ENCODE measurements at regions not wholly inside any gene's neighbourhood (a gene's known extent, or its start where the extent isn't known, plus 50 kb on each side); places are given as distances from the start of the nearest gene placed in this dataset.
"Not testable (repeated sequence)": the region's sequence is repeated elsewhere in the genome, so short reads cannot be mapped to it uniquely, and the experiment has no call there.

DNA sequence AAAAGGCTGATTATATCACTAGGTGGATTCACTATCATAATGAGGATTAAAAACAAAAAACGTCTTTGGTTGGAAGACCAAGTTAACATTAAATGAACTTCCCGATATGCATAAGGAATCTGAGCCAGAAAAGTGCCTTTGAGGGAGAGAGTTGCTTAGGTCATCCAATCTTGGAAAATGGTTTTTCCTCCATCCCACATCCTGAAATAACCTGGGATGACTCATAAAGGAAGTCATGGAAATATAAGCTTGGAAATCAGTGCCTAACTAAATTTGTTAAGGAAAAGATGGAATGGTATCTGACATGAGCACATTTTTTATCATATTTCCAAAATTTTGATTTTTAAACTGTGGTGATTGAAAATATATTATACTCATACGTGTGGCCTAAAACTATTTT lies 66.0 kb downstream of the KBTBD8 start:
- DNase-seq, result no peak

DNA sequence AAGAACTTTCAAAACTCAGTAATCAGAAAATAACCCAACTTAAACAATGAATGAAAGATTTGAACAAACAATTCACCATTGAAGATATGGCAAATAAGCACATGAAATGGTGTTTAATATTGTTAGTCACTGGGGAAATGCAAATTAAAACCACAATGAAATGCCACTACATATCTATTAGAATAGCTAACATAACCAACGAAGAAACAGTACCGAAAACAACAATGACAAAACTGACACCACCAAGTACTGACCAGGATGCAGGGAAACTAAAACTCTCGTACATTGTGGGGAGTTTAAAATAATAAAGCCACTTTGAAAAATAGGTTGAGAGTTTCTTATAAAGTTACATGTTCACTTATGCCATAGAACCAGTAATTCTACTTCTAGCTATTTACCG lies 69.1 kb downstream of the KBTBD8 start:
- no peak for DNase-seq

DNA sequence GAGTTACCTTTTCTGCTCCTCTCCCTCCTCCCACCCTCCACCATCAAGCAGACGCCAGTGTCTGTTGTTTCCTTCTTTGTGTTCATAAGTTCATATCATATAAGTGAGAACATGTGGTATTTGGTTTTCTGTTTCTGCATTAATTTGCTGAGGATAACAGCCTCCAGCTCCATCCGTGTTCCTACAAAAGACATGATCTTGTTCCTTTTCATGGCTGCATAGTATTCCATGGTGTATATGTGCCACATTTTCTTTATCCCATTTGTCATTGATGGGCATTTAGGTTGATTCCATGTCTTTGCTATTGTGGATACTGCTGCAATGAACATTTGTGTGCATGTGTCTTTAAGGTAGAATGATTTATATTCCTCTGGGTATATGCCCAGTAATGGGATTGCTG lies 74.5 kb downstream of the KBTBD8 start:
- not testable (repeated sequence) for DNase-seq

DNA sequence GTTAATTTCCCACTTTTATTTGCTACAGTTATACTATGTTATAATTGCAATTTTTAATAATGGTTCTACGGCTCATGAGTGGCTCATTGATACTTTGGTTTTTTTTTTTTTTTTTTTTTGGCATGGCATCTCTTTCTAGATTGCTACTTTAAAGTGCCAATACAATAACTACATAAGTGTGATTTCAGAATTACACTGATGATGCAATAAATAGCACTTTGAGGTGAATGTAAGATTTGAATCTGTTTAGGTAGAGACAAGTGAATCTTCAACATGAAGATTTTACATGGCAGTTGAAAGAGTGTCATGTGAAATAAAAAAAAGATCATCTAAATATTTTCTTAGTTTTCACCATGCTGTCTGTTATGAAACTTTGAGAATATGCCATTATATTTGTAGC lies 75.7 kb downstream of the KBTBD8 start:
- no peak for DNase-seq

DNA sequence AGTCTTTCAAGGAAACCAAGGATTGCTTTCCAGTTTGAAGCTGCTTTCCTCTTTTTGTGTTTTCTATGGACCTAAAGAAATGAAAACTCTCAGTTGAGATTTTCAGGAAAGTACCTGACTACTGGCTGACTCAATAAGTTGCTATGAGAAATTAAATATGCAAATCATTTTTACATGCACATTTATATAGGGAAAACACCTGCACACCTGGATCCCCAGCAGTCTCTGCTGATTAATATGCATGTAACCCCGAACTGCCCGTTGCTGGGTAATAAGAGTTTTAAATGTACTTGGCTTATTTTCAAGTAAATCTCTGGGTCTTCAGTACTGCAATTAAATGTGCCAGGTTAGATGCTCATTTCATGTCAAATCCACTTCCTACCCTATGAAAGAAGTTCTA lies 77.2 kb downstream of the KBTBD8 start:
- DNase-seq, result no peak

DNA sequence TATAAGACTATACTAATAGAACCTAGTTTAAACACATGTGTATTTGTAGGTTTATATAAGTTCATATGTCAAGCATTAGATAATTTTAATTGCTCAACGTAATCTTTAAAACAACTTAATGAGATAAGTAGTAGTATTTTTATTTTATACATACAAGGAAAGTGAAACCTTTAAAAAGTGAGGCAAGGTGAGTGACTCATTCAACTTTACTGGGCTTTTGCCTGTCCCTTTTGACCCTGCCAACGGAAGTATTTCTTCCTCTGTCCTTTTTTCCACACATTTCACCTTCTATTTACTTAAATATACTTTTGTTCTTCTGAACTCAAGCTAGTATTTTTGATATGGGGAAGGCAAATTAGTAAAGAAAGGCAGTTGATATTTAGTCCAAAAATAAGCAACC lies 78.5 kb downstream of the KBTBD8 start:
- no peak for DNase-seq

DNA sequence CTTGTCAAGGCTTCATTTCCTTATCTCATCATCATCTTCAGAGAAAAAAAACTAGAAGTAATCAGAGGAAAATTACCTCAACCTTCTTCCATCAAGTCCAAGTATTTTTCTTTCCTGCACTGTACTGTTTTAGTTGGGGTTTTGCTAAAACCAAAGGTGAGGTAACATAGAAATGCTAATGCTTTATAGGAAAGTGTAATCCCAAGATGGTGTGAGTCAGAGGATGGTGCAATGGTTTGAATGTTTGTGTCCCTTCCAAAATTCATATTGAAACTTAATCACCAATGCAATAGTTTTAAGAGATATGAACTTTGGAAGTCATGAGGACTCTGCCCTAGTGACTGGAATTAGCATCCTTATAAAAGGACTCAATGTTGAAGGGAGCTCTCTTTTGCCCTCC lies 79.5 kb downstream of the KBTBD8 start:
- no peak for DNase-seq

DNA sequence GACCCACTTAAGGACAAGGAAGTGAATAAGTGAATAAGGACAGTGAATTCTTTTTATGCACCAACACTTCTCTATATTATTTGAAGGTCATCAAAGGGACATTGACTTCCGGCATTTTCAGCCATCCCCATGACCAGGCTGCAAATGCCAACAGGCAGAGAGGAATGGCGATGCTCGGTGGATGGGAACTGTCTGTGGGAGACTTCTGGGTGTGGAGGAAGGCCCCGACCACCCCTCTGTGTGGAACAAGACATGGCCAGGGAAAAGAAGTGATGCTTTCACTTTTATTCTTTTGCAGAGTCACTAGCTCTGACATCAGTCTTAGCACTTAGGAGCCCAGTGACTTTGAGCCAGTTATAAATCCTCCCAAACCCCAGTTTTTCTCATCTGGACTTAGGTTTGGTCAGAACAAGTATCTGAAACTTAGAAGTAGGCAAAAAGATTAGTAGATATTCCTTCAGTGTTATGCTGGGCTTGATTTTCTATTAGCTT lies 84.5 kb downstream of the KBTBD8 start:
- DNase-seq, result no peak

DNA sequence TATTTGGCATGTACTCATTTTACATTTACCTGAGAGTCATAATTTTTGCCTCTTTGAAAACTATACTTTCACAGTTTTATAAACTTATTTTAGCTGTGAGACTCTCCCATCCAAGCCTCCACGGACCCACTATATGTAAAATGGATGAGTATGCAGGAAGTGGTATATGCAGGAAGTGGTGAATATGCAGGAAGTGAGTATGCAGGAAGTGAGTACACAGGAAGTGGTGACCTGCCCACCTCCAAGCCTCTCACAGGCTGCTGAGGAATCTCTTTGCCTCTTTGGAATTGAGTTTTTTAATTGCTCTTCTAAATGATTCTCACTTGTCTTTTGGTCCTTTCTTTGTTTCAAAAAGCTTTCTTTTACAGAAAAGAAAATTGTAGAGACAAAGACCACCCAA lies 85.2 kb downstream of the KBTBD8 start:
- DNase-seq, result no peak

DNA sequence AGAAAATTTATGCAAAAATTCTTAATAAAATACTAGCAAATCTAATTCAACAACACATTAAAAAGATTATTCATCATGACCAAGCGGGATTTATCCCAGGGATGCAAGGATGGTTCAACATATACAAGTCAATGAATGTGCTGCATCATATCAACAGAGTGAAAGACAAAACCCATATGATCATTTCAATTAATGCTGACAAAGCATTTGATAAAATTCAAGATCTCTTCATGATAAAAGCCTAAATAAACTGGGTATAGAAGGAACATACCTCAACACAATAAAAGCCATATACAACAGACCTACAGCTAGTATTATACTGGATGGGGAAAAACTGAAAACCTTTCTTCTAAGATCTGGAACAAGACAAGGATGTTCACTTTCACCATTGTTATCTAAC lies 89.7 kb downstream of the KBTBD8 start:
- no peak for DNase-seq

DNA sequence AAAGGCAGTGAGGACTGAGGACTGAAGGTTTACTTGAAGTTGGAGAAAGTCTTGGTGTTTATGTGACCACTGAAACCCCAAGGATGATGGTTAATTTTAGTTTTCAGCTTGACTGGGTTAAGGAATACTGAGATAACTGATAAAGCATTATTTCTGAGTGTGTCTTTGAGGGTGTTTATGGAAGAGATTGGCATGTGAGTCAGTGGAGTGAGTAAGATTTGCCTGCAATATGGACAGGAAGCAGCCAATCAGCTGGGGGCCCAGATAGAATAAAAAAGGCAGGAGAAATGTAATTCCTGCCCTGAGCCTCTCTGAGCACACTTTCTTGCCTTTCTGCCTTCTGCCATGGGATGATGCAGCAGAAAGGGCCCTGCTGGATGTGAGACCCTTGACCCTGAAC lies 92.4 kb downstream of the KBTBD8 start:
- DNase-seq, result no peak

DNA sequence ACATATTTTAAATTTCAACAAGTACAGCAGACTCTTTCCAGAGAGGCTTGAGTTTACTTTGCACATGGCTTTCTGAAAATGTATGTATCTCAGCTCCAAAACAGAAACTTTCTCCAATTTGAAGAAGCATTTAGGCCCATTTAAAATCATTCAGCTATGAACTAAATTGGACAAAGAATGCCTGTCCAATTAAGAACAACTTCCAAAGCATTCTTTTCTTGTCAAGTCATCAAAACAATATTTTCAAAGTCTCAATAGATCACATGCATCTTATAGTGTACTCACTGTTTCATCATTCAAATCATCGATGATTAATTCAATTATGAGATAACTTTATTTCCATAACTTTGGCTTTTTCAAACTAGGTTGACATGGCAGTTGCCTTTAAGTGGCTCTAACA lies 95.2 kb downstream of the KBTBD8 start:
- no peak for DNase-seq

DNA sequence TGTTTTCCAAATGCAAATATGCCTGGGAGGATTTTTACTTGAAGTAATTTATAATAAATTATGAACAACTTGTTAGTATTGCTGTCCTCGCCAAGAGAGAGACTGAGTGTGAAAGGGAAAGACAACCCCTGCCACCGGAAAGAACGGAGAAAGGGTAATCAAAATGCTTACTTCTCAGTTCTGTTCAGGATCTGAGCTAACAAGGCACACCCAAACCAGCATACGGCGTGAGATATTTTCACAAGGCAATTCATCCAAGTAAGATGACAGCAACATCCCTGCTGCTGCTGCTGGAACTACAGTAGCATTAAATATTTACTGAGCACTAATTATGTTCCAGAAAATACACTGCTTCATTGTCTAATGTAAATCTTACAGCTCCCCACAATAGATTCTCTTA lies 96.1 kb downstream of the KBTBD8 start:
- no peak for DNase-seq

DNA sequence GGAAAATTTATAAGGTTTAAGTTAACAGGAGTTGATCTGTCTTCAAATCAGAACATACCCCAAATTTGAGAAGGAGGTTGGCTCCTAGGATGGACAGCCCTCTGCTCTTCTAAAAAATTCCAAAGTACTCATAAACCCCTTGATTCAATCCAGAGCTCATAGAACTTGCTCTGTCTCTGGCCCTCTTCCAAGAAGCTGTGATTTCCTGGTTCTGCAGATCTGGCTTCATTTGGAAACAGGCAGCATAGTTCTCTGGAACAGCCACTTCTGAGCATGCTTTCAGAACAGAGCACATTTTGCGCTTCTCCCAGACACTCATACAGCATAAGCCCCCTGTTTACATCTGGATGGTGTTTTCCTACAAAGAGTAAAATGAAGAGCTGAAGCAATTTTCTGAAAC lies 96.7 kb downstream of the KBTBD8 start:
- DNase-seq, result no peak

DNA sequence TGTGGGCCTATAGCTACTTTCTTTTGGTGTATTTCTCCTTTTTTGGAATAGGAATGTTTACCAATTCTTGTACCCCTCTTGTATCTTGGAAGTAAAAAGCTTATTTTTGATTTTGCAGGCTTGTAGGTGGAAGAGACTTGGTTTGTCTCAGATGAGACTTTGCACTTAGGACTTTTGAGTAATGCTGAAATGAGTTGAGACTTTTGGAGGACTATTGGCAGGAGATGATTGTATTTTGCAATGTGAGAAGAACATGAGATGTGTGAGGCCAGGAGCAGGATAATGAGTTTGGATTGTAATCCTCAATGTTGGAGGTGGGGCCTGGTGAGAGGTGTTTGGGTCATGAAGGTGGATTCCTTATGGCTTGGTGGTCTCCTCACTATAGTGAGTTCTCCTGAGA lies 106.3 kb downstream of the KBTBD8 start:
- no peak for DNase-seq

DNA sequence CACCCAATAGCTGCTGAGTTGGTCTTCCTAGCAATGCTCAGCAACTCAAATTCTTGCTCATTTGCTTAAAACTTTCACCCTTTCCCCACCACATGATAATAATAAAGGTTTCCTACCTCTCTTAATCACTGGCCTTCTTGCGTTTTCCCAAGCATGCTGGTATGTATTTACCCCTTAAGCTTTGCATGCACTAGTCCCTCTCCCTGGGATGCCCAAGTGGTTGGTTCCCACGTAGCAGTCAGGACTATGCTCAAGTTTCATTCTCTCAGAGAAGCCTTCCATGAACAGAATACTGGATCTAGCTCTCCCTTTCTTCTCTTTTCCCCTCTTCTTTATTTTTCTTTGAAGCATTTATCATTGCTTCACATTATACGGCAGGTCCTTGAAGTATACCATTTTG lies 108.8 kb downstream of the KBTBD8 start:
- no peak for DNase-seq

DNA sequence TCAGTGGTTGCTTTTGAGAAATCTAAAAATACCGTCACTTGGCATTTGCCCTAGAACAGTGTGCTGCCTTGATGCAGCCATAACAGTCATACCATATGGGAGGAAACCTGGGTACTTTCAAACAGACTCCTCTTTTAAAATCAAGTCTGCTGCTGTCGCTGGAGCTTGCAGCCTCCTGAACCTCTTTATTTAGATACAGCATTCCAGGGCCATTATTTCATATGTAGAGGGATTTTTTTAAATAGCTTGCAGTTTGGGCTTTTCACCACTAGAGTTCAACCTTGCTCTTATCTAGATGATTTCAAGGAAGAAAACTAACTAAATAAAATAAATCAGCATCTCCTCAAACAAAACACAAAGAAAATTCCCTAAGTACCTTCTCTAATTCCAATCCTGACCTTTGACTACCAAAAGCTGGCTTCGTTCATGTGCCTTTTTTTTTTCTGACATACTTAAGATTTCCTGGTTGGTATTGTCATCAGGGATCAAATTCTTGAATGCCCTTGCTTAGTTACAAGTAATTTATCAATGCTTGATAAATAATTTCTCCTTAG lies 111.6 kb downstream of the KBTBD8 start:
- DNase-seq, result no peak

DNA sequence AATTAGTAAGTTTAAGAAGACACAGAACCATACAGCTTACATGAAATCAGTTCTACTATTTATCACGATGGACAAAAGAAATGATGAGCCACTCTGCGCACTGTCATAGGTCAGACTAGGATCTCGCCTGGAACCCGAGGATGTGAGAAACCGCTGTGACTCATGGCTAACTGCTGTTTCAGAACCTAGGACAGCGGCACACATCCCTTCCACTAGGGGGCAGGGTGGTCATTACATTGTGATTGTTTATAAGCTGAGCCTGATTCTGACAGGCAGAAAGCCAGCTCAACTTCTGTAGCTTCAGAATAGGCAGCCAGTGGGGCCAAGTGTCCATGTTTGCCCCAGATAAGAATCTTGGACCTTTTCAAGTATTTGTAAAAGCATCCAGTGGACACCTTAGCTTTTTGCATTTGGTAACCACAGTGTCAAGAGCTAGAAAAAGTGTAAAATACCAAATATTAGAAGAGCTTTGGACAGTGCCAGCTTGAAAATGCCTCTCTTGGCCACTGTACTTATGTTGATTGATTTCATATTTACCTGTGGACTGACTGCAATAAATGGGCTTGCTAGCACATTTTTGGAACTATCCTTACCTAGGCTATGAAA lies 115.8 kb downstream of the KBTBD8 start:
- DNase-seq, result peak; percentile 91

DNA sequence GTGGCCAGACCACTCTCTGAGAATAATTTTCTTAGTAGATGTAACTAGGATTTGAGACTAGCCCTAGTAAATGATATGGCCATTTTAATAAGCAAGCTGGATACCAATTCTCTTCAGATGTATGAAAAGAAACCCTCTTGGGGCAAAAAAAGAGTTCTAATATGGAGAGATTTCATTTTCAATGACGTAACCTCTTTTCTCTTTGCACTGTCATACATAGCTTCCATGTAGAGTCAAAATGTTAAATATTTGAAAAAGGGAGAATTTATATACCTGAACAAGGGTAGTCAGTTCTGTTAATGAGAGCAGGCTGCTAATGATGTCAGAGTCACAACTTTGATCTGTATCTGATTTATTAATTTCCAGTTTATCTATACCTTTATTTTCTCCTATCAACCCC lies 120.0 kb downstream of the KBTBD8 start:
- DNase-seq, result no peak

DNA sequence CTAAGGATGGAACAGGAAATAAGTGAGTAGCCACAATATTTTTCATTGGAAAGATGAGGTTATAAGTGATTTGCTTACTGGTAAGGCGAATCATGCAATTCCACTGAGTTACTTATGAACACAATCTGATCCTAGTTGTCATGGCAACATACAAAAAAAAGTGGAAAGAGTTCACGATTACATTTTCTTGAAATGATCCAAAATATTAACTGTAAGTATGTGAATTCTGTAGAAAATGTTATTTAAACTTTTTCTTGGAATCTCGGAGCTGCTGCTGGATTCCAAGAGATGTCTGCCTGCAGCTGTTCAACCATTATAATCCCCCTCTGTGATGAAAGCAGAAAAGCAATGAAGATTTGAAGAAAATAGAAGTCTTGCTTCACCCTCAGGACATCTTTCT lies 120.5 kb downstream of the KBTBD8 start:
- DNase-seq, result no peak

DNA sequence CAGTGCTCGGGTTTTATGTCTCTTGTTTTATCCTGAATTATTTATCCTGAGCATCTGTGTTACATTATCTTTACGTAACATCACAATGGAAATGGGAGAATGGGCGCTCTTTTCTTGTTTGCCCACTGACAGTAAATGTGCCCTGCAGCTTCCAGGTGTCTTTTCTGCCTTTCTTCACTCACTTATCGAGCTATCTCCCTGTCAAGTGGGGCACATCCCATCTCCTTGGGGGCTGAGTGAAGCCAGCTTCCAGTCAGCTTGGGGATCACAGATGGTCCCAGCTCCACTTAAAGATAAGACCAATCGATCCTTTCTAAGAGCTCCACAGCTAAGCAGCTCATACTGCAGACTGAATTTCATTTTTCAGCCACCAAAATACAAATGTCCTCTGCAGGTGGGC lies 125.8 kb downstream of the KBTBD8 start:
- no peak for DNase-seq

DNA sequence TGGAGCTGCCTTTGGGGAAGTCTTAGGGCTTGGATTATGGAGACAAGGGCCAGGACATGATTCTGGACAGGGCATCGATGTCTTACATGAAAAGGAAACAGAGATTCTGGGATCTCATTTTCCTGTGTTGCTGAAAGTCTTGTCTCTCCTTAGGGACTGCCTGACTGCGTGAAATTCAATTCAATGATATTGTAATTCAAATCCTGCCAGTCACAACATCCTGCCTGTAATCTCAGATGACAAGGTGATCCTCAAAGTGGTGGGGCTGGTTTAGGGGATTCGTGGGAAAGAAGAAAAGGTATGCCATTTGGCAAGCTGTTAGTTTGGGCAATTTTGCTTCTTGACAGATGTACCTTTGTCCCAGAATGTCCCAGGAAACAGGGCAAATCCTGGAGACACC lies 129.1 kb downstream of the KBTBD8 start:
- DNase-seq, result no peak

DNA sequence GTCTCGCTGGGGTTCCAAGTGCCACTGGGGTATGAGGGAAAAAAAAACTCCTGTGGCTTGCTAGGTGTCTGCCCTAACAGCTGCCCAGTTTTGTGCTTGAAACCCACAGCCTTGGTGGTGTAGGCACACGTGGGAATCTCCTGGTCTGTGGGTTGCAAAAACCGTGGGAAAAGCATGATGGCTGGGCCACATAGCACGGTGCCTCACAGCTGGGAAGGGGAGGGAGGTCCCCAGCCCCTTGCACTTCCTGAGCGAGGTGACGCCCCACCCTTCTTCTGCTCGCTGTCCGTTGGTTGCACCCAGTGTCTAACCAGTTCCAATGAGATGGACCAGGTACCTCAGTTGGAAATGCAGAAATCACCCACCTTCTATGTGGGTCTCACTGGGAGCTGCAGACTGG lies 144.3 kb downstream of the KBTBD8 start:
- DNase-seq, result no peak

DNA sequence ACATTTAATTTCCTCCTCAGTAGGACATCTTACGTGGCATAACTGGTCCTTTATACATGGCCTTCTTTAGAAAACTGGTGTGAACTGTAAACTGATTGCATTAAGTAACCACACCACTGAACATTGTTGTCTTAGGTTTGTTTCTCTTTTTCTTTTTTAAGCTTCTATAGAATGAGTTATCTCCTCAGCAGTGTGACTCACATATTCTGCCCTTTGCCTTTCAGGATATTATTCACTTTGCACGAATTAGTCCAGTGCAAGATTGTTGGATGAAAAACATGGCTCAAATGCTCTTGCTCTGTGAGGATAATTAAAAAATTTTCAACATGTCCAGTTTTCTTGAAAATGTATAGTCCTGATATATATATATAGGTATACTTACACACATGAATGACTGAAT lies 147.6 kb downstream of the KBTBD8 start:
- no peak for DNase-seq

DNA sequence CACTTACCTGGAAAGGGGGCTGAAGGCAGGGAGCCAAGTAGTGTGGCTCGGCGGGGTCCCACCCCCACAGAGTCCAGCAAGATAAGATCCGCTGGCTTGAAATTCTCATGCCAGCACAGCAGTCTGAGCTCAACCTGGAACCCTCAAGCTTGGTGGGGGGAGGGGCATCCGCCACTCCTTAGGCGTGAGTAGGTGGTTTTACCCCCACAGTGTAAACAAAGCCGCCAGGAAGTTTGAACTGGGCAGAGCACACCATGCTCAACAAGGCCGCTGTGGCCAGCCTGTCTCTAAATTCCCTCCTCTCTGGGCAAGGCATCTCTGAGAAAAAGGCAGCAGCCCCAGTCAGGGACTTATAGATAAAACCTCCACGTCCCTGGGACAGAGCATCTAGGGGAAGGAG lies 156.3 kb downstream of the KBTBD8 start:
- no peak for DNase-seq
